NCI-H2081 treated with DMSO at 0.1 percent for 48 hours (cell line): ENCODE measurements at regions not wholly inside any gene's neighbourhood (a gene's known extent, or its start where the extent isn't known, plus 50 kb on each side); places are given as distances from the start of the nearest gene placed in this dataset.

ENCODE experiments used
- DNase-seq: peaks from one replicate; lab custom pipeline; 2025; lab: John Stamatoyannopoulos, UW

- no peak for DNase-seq
Measured at GRCh38 chr3:72299823-72300222, 514.9 kb upstream of the PROK2 start.

DNA sequence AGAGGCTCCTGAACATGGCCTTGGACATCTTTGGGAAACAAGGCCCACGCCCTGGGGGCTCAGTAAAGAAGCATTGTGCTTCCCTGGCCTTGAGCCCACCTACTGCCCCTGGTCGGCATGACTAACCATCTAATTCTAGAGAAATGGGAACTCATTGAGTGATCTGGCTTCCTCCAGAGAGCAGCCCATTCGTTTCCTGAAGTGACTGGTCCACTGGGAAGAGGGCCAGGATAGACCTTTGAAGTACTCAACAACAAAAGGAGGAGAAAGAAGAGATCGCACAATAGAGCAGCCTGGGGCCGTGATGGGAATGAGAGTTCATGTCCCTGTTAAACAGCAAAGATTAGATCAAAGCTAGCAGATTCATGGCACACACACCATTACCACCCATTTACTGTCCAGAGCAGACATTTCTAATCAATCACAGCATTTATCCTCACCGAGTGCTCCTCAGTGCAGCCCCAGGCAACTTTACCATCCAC lies 514.4 kb upstream of the PROK2 start:
- no peak for DNase-seq

DNA sequence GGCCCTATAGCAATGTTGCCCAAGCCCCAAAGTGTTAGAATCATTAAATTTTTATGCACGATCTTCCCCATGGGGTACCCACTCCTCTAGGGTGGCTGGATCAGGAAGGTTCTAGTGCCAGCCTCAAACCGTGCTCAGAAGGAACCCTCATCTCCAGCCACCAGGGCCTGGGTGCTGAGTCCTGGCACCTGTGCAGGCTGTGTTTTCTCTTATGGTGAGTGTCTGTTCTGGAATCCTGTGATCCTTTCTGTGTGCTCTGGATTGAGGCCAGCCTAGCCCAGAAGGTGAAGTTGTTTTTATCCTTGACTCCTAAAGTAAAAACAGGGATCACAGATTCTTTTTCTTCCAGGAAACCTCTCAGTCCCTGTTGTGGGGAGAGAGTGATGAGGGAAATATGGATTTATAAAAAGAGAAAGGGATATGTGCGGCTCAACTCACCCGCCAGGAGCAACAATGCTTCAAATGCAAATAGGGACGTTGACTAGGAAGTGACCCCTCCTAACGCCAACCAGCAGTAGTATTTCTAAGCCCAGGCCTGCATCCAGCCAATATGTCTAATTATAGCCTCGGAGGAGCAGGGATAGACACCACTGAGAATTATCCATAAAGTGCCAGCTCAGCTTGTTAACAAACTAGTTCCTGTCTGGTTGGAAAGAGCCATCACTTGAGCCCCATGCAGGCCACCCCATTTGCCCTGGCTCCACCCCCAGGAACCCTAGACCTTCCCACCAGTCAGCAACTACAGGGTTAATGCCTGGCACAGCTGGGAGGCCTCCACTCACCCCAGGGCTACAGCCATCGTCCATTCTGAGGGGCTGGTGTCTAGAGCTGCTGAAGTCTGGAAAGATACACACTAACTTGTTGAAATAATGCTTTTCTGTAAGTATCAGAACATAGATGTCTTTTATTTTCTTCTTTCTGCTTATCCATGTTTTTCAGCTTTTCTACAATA lies 513.5 kb upstream of the PROK2 start:
- DNase-seq = no peak

- DNase-seq = no peak
Measured at GRCh38 chr3:72297481-72297880, 512.5 kb upstream of the PROK2 start.

GRCh38 chr3:72296477-72297111 lies 511.6 kb upstream of the PROK2 start:
- DNase-seq = no peak

- no peak for DNase-seq
Measured at GRCh38 chr3:72295962-72296450, 511.1 kb upstream of the PROK2 start.

DNA sequence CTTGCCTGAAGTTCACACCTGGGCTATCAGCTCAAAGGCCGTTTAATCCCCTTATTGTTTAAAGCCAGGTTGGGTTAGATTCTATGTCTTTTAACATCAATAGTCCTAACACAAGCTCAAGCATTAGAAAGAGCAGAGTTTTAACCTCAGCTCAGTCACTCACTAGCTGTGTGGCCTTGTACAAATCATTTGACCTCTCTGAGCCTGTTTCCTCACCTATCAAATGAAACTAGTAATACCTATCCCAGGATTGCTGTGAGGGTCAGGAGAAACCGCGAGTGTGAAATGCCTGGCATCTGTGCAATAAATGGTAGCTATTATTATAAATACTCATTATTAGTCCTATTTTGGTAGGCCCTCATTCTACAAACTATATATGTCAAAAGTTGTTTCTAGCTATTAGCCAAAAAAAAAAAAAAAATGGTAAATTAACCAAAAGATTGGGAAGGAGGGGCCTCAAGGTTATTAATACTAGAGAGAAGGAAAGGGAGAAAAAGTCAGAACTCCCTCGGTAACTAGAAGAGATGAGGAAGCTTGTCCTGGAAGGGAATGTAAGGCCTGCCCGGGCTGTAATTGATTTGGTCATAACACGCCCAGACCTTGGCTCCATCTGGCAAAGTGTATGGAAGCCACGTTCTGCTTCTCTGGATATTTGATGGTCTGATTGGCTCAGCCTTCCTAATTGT lies 510.5 kb upstream of the PROK2 start:
- DNase-seq = no peak

DNA sequence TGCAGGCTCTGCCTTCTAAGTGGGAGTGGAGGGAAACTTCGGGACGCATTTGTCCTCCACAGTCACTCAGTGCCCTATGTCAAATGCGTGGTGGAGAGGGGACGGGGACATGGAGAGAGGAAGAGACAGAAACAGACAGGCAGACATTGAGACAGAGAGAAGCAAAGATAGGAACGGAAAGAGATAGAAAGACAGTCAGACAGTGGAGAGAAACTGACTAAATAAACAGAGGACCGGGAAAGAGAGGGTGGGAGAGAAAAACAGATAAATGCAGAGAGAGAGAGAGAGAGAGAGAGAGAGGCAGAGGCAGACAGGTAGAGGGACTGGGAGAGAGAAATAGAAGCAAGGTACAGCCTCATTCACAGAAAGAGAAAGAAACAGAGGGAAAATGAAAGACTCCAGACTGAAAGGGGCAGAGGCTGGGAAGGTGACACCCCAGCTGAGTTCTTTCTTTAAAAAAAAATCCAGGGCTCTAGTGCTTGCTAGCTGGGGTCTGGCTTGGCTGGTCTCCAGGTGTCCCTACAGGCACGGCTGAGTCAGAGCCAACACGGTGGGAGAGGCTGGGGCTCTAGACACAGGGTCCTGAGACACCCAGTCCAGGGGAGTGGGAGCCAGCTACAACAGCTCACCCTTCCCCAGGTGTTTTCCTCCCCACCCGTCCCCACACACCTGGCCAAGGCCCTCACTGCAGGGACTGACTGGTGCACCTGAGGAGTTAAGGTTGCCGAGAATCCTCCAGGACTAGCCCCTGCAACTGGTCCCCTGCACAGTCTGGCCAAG lies 506.1 kb upstream of the PROK2 start:
- no peak for DNase-seq

DNA sequence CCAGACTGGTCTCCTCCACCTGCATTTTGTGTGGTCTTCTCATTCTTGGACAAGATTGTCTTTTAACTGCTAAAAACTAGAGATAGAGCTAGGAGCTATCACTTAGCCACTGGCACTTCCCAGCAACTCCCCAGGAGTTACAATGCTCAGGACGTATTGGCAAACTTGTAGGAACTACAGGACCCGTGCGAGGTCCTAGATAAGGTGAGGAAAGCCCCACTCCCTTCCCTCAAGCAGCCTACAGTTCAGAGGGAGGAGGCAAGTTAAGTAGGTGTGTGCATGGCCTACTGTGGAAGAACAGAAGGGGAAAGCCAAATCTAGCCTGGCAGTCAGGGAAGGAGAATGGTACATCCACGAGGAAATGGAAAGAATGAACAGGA lies 504.7 kb upstream of the PROK2 start:
- DNase-seq = no peak

DNA sequence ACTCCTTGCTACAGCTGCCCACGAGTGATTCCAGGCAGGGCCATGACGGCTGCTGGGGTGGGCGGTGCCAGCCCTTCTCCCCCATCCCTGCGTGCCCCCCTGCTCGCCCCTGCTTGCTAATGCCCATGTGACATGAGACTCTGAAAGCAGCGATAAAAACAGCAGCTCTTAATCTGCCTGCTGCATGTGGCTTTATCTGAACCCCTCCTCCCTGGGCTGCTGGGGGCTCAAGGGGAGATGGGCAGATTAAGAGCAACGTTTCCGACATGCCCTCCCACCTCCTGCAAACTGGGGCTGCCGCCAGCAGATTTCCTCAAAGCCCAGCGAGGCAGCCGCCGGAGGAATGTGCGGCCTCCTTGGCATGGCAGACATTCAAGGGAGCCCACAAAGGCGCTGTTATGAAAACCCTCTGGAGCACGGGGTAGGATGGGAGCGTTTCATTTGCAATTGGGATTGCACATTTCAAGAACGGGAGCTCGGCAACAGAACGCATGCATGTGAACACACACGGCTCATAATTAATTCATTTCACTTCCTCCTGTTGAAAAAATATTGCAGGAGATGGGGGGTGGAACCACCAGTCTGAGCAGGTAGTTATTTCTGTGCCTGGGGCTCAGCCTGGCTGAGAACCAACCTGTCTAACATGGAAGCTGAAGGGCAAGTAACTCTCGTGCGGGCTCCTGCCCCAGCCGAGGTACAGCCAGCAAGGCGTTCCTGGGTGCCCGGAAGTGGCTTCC lies 504.2 kb upstream of the PROK2 start:
- no peak for DNase-seq

DNA sequence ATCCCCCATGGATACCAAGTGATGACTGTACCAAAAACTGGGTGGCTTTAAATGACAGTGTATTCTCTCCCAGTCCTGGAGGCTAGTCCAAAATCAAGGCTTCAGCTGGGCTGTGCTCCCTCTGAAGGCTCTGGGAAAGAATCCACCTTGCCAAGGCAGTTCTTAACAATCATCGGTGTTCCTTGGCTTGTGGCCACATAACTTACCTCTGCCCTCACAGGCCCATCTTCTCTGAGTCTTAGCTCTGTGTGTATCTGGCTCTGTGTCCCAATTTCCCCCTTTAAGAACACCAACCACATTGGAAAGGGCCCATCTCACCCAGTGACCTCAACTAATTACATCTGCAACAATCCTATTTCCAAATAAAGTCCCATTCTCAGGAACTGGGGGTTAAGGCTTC lies 503.0 kb upstream of the PROK2 start:
- no peak for DNase-seq

DNA sequence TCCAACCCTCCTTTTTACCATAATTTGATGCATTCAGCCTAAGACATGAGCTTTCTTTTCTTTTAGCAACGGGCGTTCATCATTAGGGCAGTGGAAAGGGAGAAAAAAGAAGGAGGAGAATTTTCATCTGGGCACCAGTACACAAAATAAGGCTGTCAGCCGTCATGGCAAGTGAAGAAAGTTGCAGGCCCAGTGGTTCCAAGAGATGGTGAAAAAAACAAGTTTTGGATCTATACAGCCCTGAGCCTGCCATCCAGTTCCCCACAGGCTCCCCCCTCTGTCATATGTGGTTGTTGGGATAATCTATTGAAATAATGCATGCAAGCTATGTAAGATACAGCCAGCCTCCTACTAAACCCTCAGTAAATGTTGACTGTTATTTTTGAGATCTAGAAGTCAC lies 500.6 kb upstream of the PROK2 start:
- no peak for DNase-seq

DNA sequence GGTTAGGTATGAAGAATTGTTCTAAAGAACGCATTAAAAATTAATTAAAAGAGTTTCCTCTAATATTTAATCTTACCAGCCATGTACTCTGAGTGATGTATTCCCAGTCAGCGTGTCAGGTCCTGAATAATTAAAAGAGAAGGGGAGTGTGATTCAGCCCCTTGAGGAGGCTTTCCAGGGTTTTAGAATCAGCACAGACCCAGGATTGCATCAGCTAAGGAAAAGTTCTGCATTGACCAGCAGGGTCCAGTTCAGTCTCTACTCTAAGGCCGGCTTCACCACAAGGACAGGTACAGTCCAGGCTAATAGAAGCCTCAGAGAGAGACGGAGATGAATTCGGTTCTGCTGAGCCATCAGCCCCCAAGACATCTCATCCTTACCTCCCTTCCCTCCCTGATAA lies 499.5 kb upstream of the PROK2 start:
- DNase-seq = no peak

DNA sequence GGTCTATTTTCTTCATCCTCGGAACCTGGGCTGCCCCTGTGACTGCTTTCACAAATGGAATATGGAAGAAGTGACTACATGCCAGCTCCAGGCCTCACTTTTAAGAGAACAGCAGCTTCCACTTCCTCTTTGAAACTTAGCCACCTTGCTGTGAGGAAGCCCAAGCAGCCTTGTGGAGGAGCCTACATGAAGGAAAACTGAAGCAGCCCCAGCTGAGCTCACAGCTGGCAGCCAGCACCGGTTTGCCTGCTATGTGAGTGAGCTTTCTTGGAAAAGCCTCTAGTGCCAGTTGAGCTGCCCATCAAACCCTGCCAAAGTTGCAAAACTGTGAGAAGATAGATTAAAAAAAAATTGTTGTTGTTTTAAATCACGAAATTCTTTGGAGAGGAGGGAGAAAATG lies 498.0 kb upstream of the PROK2 start:
- DNase-seq = no peak

DNA sequence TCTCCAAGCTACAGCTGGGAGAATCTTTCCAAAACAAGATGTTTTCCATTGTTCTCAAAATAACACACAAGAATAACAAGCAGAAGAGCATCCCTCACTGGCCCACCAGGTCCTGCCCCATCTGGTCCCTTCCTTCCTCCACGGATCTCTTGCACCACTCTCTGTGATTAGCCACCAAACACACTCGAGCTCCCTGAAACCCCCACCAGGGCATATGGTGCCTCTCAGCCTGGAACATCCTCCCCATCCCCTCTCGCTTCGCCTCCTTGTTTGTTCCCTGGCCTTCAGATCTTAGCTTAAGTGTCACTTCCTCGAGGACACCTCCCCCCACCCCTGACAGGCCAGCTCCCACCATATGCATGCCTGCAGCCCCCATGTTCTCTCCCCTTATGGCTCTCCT lies 496.6 kb upstream of the PROK2 start:
- DNase-seq = no peak

- no peak for DNase-seq
Measured at GRCh38 chr3:72280876-72281275, 495.9 kb upstream of the PROK2 start.

DNA sequence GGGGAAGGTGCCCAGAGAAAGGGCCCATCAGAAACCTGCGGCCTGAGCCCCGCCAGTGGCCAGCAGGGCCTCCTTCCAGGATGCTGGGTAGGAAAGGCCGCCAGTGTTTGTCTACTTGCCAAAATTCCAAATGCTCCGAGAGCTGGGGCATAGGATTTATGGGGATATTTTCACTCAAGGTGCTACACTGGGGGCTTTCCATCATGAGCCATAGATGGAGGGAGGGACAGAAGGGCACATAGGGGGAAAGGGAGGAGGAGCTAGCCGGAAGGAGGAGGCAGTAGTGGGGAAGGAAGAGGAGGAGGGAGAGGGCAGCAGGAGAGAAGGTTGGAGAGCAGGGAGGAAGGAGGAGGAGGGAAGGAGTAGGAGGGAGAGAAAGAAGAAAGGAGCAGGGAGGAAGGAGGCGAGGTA lies 494.7 kb upstream of the PROK2 start:
- DNase-seq = no peak

DNA sequence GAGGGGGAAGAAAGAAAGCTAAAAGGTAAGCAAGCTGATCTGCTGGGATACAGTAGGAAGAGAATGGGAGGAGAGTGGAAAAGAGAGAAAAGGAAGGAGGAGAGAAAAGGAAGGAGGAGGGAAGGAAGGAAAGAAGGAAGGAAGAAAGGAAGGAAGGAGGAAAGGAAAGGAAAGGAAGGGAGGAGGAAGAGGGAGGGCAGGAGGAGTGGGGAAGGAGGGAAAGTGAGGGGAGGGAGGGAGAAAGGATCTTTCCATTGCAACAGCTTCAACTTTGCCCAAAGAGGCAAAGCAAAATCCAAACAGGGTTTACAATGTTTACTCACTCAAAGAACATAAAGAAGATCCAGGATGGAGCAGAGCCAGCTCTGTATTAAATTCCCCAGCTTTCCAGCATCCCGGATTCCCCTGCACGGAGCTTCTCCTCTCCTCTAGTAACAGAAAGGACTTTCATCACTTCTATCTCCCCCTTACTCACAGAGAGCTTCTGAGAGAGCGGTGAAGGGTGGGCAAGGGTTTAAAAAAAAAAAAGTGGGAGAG lies 494.2 kb upstream of the PROK2 start:
- no peak for DNase-seq

DNA sequence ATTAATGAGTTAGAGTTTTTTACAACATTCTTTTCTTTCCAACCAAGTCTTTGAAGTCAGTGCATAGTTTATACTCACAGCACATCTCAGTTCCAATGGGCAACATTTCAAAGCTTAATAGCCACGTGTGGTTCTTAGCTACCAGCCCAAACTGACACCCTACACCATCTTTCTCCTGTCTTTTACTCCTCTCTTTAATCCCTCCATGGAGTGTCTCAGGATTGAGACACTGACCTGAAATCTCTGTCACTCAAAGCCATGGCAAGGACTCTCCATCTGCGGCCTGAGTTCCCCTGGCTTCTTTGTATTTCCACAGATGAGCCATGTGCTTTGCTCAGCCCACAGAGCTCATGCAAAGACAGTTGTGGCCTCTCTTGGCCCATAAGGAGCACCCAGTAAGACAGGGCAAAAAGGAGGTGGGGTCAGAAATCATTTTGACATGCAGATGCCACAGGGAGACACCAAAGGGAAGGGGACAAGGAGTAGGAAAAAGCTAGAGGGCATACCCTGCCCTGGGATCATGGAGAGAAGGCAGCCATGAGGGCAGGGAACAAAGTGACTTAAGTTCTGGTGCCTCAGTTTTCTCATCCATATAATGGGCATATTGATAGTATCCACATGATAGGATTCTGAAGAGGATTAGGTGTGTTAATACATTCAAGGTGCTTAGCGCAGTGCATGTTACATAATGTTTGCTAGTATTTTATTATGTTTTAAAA lies 493.6 kb upstream of the PROK2 start:
- no peak for DNase-seq

DNA sequence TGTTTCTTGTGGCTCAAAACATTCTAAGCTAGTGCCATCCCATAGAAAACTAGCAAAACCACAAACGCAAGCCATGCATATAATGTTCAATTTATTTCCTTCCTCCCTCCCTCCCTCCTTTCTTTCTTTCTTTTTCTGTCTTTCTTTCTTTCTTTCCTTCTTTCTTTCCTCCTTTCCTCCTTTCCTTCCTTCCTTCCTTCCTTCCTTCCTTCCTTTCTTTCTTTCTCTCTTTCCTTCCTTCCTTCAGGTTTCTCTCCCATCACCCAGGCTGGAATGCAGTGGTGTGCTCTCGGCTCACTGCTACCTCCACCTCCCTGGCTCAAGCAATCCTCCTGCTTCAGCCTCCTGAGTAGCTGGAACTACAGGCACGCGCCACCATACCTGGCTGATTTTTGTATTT lies 492.8 kb upstream of the PROK2 start:
- no peak for DNase-seq
